IPS-18c (cell line): ENCODE measurements at regions not wholly inside any gene's neighbourhood (a gene's known extent, or its start where the extent isn't known, plus 50 kb on each side); places are given as distances from the start of the nearest gene placed in this dataset.
"Not testable (repeated sequence)": the region's sequence is repeated elsewhere in the genome, so short reads cannot be mapped to it uniquely, and the experiment has no call there.

ENCODE experiments used
- H3K4me3 ChIP-seq: 2 replicates; pipeline ENCODE4 v1.7.0; 2013; ENCODE audit warnings: low read depth, mild to moderate bottlenecking, low read length, moderate library complexity; ENCODE audit not compliant: insufficient read depth
- H3K9me3 ChIP-seq: one replicate; pipeline ENCODE4 v1.6.1; 2013; ENCODE audit warnings: mild to moderate bottlenecking, low read length, moderate library complexity; ENCODE audit not compliant: control insufficient read depth, insufficient read depth

- not testable (repeated sequence) for H3K9me3 ChIP-seq, H3K4me3 ChIP-seq
Measured at GRCh38 chr11:16503891-16504290, 147.5 kb upstream of the SOX6 start.

GRCh38 chr11:16494918-16495691 is 138.8 kb upstream of the SOX6 start:
- Histone ChIP-seq H3K4me3 (no peak overlapping the region), H3K9me3 (no peaks in the 10 kb centered on the region)

- Histone ChIP-seq H3K9me3 (no peaks in the 10 kb centered on the region), H3K4me3 (no peak overlapping the region)
Measured at GRCh38 chr11:16484434-16484833, 128.1 kb upstream of the SOX6 start.

- Histone ChIP-seq H3K9me3 (no peaks in the 10 kb centered on the region), H3K4me3 (no peak overlapping the region)
Measured at GRCh38 chr11:16474659-16475058, 118.3 kb upstream of the SOX6 start.

GRCh38 chr11:16469968-16470367 is 113.6 kb upstream of the SOX6 start:
- Histone ChIP-seq H3K9me3 (no peaks in the 10 kb centered on the region), H3K4me3 (no peak overlapping the region)

GRCh38 chr11:16468735-16469453 is 112.5 kb upstream of the SOX6 start:
- no peaks in the 10 kb centered on the region for H3K9me3 ChIP-seq
- H3K4me3 ChIP-seq: no peak overlapping the region

GRCh38 chr11:16460508-16460907 is 104.2 kb upstream of the SOX6 start:
- Histone ChIP-seq H3K9me3 (no peaks in the 10 kb centered on the region), H3K4me3 (no peak overlapping the region)

GRCh38 chr11:16456366-16456765 is 100.0 kb upstream of the SOX6 start:
- H3K4me3 ChIP-seq: no peak overlapping the region
- H3K9me3 ChIP-seq: no peaks in the 10 kb centered on the region

- Histone ChIP-seq H3K9me3 (no peaks in the 10 kb centered on the region), H3K4me3 (no peak overlapping the region)
Measured at GRCh38 chr11:16454289-16454863, 98.0 kb upstream of the SOX6 start.

- Histone ChIP-seq H3K9me3 (no peaks in the 10 kb centered on the region), H3K4me3 (no peak overlapping the region)
Measured at GRCh38 chr11:16448123-16448717, 91.9 kb upstream of the SOX6 start.

GRCh38 chr11:16441461-16441860 is 85.1 kb upstream of the SOX6 start:
- Histone ChIP-seq H3K4me3 (no peak overlapping the region), H3K9me3 (no peaks in the 10 kb centered on the region)

- Histone ChIP-seq H3K9me3 (no peaks in the 10 kb centered on the region), H3K4me3 (no peak overlapping the region)
Measured at GRCh38 chr11:16440136-16440535, 83.8 kb upstream of the SOX6 start.

GRCh38 chr11:16434036-16434435 is 77.7 kb upstream of the SOX6 start:
- Histone ChIP-seq H3K9me3 (no peaks in the 10 kb centered on the region), H3K4me3 (no peak overlapping the region)

GRCh38 chr11:16430674-16431073 is 74.3 kb upstream of the SOX6 start:
- Histone ChIP-seq H3K4me3 (no peak overlapping the region), H3K9me3 (no peaks in the 10 kb centered on the region)

- Histone ChIP-seq H3K4me3 (no peak overlapping the region), H3K9me3 (no peaks in the 10 kb centered on the region)
Measured at GRCh38 chr11:16421826-16422225, 65.5 kb upstream of the SOX6 start.

GRCh38 chr11:16418428-16419097 is 62.2 kb upstream of the SOX6 start:
- Histone ChIP-seq H3K4me3 (no peak overlapping the region), H3K9me3 (no peaks in the 10 kb centered on the region)

GRCh38 chr11:16412525-16413172 is 56.3 kb upstream of the SOX6 start:
- Histone ChIP-seq H3K9me3 (no peaks in the 10 kb centered on the region), H3K4me3 (no peak overlapping the region)
